ENCODE measurements at regions not wholly inside any gene's neighbourhood (a gene's known extent, or its start where the extent isn't known, plus 50 kb on each side); places are given as distances from the start of the nearest gene placed in this dataset.

GRCh38 chr3:70409018-70409417 is 96.6 kb upstream of the MDFIC2 start:
- DNase-seq (ENCODE audit: low spot score): no peak
- Histone ChIP-seq H3K4me1 (ENCODE audit: insufficient read depth, low read length, poor library complexity, severe bottlenecking) (no peaks in the 10 kb centered on the region), H3K79me2 (ENCODE audit: insufficient read depth, low read depth, low read length) (no peaks in the 10 kb centered on the region), H3K27ac (ENCODE audit: low read depth, low read length, poor library complexity, severe bottlenecking) (no peak overlapping the region), H3K9me3 (ENCODE audit: low read length) (no peaks in the 10 kb centered on the region), H4K20me1 (ENCODE audit: insufficient read depth, low read length) (no peaks in the 10 kb centered on the region), H3K9me2 (ENCODE audit: insufficient read depth, low read length) (no peaks in the 10 kb centered on the region), H3K4me3 (ENCODE audit: low read depth, low read length, poor library complexity, severe bottlenecking) (no peak overlapping the region), H3K4me2 (ENCODE audit: low read length) (no peak overlapping the region), H2AFZ (ENCODE audit: low read length) (no peak overlapping the region), H3K36me3 (ENCODE audit: insufficient read depth, low read length) (no peaks in the 10 kb centered on the region)
- ChIA-PET POLR2A (no interaction called here), CTCF (ENCODE audit: unreplicated experiment) (no interaction called here)
- intact Hi-C loops (cut with micrococcal nuclease; ENCODE audit: unreplicated experiment): loop anchor here (10.0 kb wide), 1 partner anchor 64 kb away; no protein-coding TSS in a partner anchor
- BruUV-seq (replicated peaks): no TSS peak
- no peak for TF ChIP-seq CTCF (conservative IDR thresholded peaks at IDR 0.05; ENCODE audit: low read length)
- TF ChIP-seq EZH2phosphoT487 (IDR thresholded peaks at IDR 0.05; ENCODE audit: borderline replicate concordance, low read depth, low read length): no peak

DNA sequence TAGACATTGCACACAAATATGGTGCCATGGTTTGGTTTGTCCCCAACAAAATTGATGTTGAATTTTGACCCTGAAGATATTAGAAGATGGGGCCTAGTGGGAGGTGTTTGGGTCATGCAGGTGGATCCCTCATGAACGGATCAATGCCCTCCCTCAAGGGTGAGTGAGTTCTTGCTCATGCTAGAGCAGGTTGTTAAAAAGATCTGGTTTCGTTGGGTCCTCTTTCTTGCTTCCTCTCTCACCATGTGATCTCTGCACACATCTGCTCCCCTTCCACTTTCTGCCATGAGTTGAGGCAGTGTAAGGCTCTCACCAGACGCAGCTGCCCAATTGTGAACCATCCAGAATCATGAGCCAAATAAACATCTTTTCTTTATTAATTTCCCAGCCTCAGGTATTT is 87.8 kb upstream of the MDFIC2 start:
- CTCF ChIA-PET (ENCODE audit: unreplicated experiment): no interaction called here
- Histone ChIP-seq H3K4me3 (ENCODE audit: low read depth, low read length, poor library complexity, severe bottlenecking) (no peak overlapping the region), H4K20me1 (ENCODE audit: insufficient read depth, low read length) (no peaks in the 10 kb centered on the region), H3K4me1 (ENCODE audit: insufficient read depth, low read length, poor library complexity, severe bottlenecking) (no peaks in the 10 kb centered on the region), H3K36me3 (ENCODE audit: insufficient read depth, low read length) (no peaks in the 10 kb centered on the region), H3K4me2 (ENCODE audit: low read length) (no peak overlapping the region), H3K27ac (ENCODE audit: low read depth, low read length, poor library complexity, severe bottlenecking) (no peak overlapping the region), H3K9me3 (ENCODE audit: low read length) (no peaks in the 10 kb centered on the region), H3K79me2 (ENCODE audit: insufficient read depth, low read depth, low read length) (no peaks in the 10 kb centered on the region), H2AFZ (ENCODE audit: low read length) (no peak overlapping the region), H3K9me2 (ENCODE audit: insufficient read depth, low read length) (no peaks in the 10 kb centered on the region)
- TF ChIP-seq CTCF (conservative IDR thresholded peaks at IDR 0.05; ENCODE audit: low read length) (no peak), EZH2phosphoT487 (IDR thresholded peaks at IDR 0.05; ENCODE audit: borderline replicate concordance, low read depth, low read length) (no peak)
- BruUV-seq (replicated peaks): no TSS peak
- intact Hi-C loops (cut with micrococcal nuclease; ENCODE audit: unreplicated experiment): loop anchor here (10.0 kb wide), 1 partner anchor 55 kb away; no protein-coding TSS in a partner anchor
- POLR2A ChIA-PET: no interaction called here
- no peak for DNase-seq (ENCODE audit: low spot score)

- Histone ChIP-seq H2AFZ (ENCODE audit: low read length) (no peak overlapping the region), H3K9me3 (ENCODE audit: low read length) (no peaks in the 10 kb centered on the region), H3K4me2 (ENCODE audit: low read length) (no peak overlapping the region), H3K79me2 (ENCODE audit: insufficient read depth, low read depth, low read length) (no peaks in the 10 kb centered on the region), H3K36me3 (ENCODE audit: insufficient read depth, low read length) (no peaks in the 10 kb centered on the region), H3K9me2 (ENCODE audit: insufficient read depth, low read length) (no peaks in the 10 kb centered on the region), H3K4me1 (ENCODE audit: insufficient read depth, low read length, poor library complexity, severe bottlenecking) (no peaks in the 10 kb centered on the region), H4K20me1 (ENCODE audit: insufficient read depth, low read length) (no peaks in the 10 kb centered on the region), H3K27ac (ENCODE audit: low read depth, low read length, poor library complexity, severe bottlenecking) (no peak overlapping the region), H3K4me3 (ENCODE audit: low read depth, low read length, poor library complexity, severe bottlenecking) (no peak overlapping the region)
- no peak for DNase-seq (ENCODE audit: low spot score)
- CTCF ChIA-PET (ENCODE audit: unreplicated experiment): no interaction called here
- intact Hi-C loops (cut with micrococcal nuclease; ENCODE audit: unreplicated experiment): no loop called here
- POLR2A ChIA-PET: no interaction called here
- BruUV-seq (replicated peaks): no TSS peak
- TF ChIP-seq CTCF (conservative IDR thresholded peaks at IDR 0.05; ENCODE audit: low read length) (no peak), EZH2phosphoT487 (IDR thresholded peaks at IDR 0.05; ENCODE audit: borderline replicate concordance, low read depth, low read length) (no peak)
These were observed 81.6 kb upstream of the MDFIC2 start for GRCh38 chr3:70393881-70394612.

Measured in OCI-LY7 (cell line).